CD4-positive, alpha-beta T cell (primary cell): ENCODE measurements at regions not wholly inside any gene's neighbourhood (a gene's known extent, or its start where the extent isn't known, plus 50 kb on each side); places are given as distances from the start of the nearest gene placed in this dataset.

Experiments used
- ATAC-seq: fragments of 200-7000 bp; cut with Tn5 transposase; one replicate; pipeline ENCODE4 v1.10.0; 2022; ENCODE audit warnings: mild to moderate bottlenecking; ENCODE audit not compliant: poor library complexity
- CTCF ChIA-PET: fragments of 350-600 bp; sonication (Branson Sonifier 250); formaldehyde crosslinking; loops from one replicate; lab custom pipeline; 2021; ENCODE audit warnings: antibody characterized with exemption, inconsistent platforms; lab: Charles Lee
- POLR2A ChIA-PET: fragments of 350-600 bp; sonication (Branson Sonifier 250); formaldehyde crosslinking; loops from one replicate; lab custom pipeline; 2021; ENCODE audit warnings: antibody characterized with exemption, inconsistent platforms; lab: Charles Lee
- DNase-seq, 14 experiments: peaks; one replicate each; pipeline ENCODE4 v3.0.0-alpha.2; 2013 to 2020; ENCODE audit warnings: mixed read lengths in 2 of 14
- H3K27ac ChIP-seq, 2 donors: one replicate each; pipeline versions ENCODE4 v1.5.1 to v1.7.0; 2013; ENCODE audit warnings: low read length in 2 of 2, low read depth in 1 of 2, mild to moderate bottlenecking in 1 of 2
- H3K27me3 ChIP-seq, 2 experiments: 1 replicate in 1 of 2; 2 replicates in 1 of 2; pipeline versions ENCODE4 v1.6.1 to v1.7.0; 2013; ENCODE audit warnings: low read length in 2 of 2, control low read depth in 1 of 2, mild to moderate bottlenecking in 1 of 2, moderate library complexity in 1 of 2; ENCODE audit not compliant: insufficient read depth in 2 of 2, control insufficient read depth in 1 of 2
- H3K36me3 ChIP-seq: one replicate; pipeline ENCODE4 v1.6.1; 2013; ENCODE audit warnings: low read length, control low read depth; ENCODE audit not compliant: insufficient read depth
- H3K4me1 ChIP-seq: one replicate; pipeline ENCODE4 v1.6.1; 2013; ENCODE audit warnings: low read length, control low read depth; ENCODE audit not compliant: insufficient read depth
- H3K4me3 ChIP-seq: one replicate; pipeline ENCODE4 v1.5.1; 2013; ENCODE audit warnings: mild to moderate bottlenecking, low read length, moderate library complexity
- H3K9me3 ChIP-seq, 2 experiments: 1 replicate in 1 of 2; 2 replicates in 1 of 2; pipeline versions ENCODE4 v1.6.1 to v1.7.0; 2013; ENCODE audit warnings: low read length in 2 of 2, mild to moderate bottlenecking in 2 of 2, control low read depth in 1 of 2, moderate library complexity in 1 of 2; ENCODE audit not compliant: control insufficient read depth in 1 of 2, insufficient read depth in 1 of 2
- H3K27ac Mint-ChIP-seq: one replicate; pipeline ENCODE4 v1.8.0; 2020; ENCODE audit warnings: mixed read lengths
- H3K27me3 Mint-ChIP-seq: one replicate; pipeline ENCODE4 v1.8.0; 2021; ENCODE audit warnings: mixed read lengths
- H3K36me3 Mint-ChIP-seq: one replicate; pipeline ENCODE4 v1.8.0; 2021; ENCODE audit warnings: low read depth, mixed read lengths
- H3K4me1 Mint-ChIP-seq: one replicate; pipeline ENCODE4 v1.8.0; 2021; ENCODE audit warnings: low read depth, mixed read lengths
- H3K4me3 Mint-ChIP-seq: one replicate; pipeline ENCODE4 v1.8.0; 2020; ENCODE audit warnings: mild to moderate bottlenecking, mixed read lengths
- H3K9me3 Mint-ChIP-seq: one replicate; pipeline ENCODE4 v1.8.0; 2020; ENCODE audit warnings: mixed read lengths
- CTCF ChIP-seq: fragments of 200-600 bp; IDR thresholded peaks from one replicate; pipeline ENCODE4 v1.8.0; 2022; ENCODE audit warnings: antibody characterized with exemption, mild to moderate bottlenecking
- intact Hi-C, 2 experiments: fragments of 100-400 bp; cut with DNase I in 1 of 2; cut with micrococcal nuclease in 1 of 2; formaldehyde crosslinking; loops; one replicate each; pipeline versions ENCODE4 v1.15.1 to v1.9.0; 2023 to 2025; cut with DNase I, micrococcal nuclease

- Histone ChIP-seq H3K36me3 (no peaks in the 10 kb centered on the region), H3K9me3 (peaks cover 0 to 1% of the 10 kb centered on the region in 2 experiments), H3K27ac (no peak overlapping the region), H3K4me1 (no peaks in the 10 kb centered on the region), H3K27me3 (no peaks in the 10 kb centered on the region), H3K4me3 (no peak overlapping the region)
- no peak for ATAC-seq
- TF ChIP-seq CTCF = no peak
- intact Hi-C loops = no loop called here
- H3K27ac Mint-ChIP-seq = no peak overlapping the region
- no peak for DNase-seq
- ChIA-PET POLR2A (no interaction called here), CTCF (no interaction called here)
- peaks cover 5% of the 10 kb centered on the region for H3K9me3 Mint-ChIP-seq
- H3K36me3 Mint-ChIP-seq = no peaks in the 10 kb centered on the region
- no peaks in the 10 kb centered on the region for H3K4me1 Mint-ChIP-seq
- no peak overlapping the region for H3K4me3 Mint-ChIP-seq
- H3K27me3 Mint-ChIP-seq = no peaks in the 10 kb centered on the region
Measured at GRCh38 chr2:52695731-52696130, 1071.9 kb upstream of the CHAC2 start.

- Mint-ChIP-seq H3K27me3 (no peaks in the 10 kb centered on the region), H3K4me1 (no peaks in the 10 kb centered on the region), H3K36me3 (no peaks in the 10 kb centered on the region), H3K4me3 (no peak overlapping the region), H3K27ac (no peak overlapping the region), H3K9me3 (peaks cover 8% of the 10 kb centered on the region)
- POLR2A ChIA-PET = no interaction called here
- no peak for TF ChIP-seq CTCF
- CTCF ChIA-PET = no interaction called here
- H3K36me3 ChIP-seq = no peaks in the 10 kb centered on the region
- no peaks in the 10 kb centered on the region for H3K27me3 ChIP-seq
- no peak overlapping the region for H3K27ac ChIP-seq
- H3K4me3 ChIP-seq = no peak overlapping the region
- DNase-seq = no peak
- peaks cover 6 to 14% of the 10 kb centered on the region in 2 experiments for H3K9me3 ChIP-seq
- no peaks in the 10 kb centered on the region for H3K4me1 ChIP-seq
- intact Hi-C loops = no loop called here
- ATAC-seq = no peak
Measured at GRCh38 chr2:52686935-52687334, 1080.7 kb upstream of the CHAC2 start.

- DNase-seq (no peak), ATAC-seq (no peak)
- H3K36me3 Mint-ChIP-seq = no peaks in the 10 kb centered on the region
- ChIA-PET CTCF (no interaction called here), POLR2A (no interaction called here)
- no peak overlapping the region for H3K27ac ChIP-seq
- no peaks in the 10 kb centered on the region for H3K27me3 ChIP-seq
- H3K4me3 ChIP-seq = no peak overlapping the region
- no peaks in the 10 kb centered on the region for H3K4me1 Mint-ChIP-seq
- intact Hi-C loops = no loop called here
- no peak for TF ChIP-seq CTCF
- no peaks in the 10 kb centered on the region for H3K27me3 Mint-ChIP-seq
- no peak overlapping the region for H3K4me3 Mint-ChIP-seq
- H3K4me1 ChIP-seq = no peaks in the 10 kb centered on the region
- peaks cover 3% of the 10 kb centered on the region for H3K9me3 Mint-ChIP-seq
- no peaks in the 10 kb centered on the region for H3K36me3 ChIP-seq
- H3K27ac Mint-ChIP-seq = no peak overlapping the region
- H3K9me3 ChIP-seq = peaks cover 5 to 7% of the 10 kb centered on the region in 2 experiments
Measured at GRCh38 chr2:52676056-52676455, 1091.5 kb upstream of the CHAC2 start.
